GM12872 (cell line): ENCODE measurements at regions not wholly inside any gene's neighbourhood (a gene's known extent, or its start where the extent isn't known, plus 50 kb on each side); places are given as distances from the start of the nearest gene placed in this dataset.

Experiments used
- TF ChIP-seq, protein P1 (sequence below): IDR thresholded peaks from 3 replicates; pipeline ENCODE4 v1.5.1; 2011; ENCODE audit warnings: low read depth, mild to moderate bottlenecking, low read length, moderate library complexity; ENCODE audit not compliant: insufficient read depth

DNA sequence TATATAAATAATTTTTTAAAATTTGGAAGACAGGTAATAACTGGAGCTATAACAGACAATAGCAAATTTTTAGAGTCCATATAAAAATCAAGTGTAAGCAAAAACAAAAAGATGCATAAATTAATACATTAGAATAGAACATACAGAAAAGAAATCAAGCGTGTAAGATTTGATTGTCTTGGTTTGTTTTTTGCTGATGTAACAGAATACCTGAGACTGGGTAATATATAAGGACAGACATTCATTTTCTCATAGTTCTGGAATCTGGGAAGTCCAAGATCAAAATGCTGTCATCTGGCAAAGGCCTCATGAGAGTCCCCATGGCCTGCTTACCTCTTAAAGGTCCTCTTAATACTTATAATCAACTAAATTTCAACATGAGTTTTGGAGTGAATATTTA, 1010.1 kb downstream of the CDH18 start:
- TF ChIP-seq, protein P1, sequence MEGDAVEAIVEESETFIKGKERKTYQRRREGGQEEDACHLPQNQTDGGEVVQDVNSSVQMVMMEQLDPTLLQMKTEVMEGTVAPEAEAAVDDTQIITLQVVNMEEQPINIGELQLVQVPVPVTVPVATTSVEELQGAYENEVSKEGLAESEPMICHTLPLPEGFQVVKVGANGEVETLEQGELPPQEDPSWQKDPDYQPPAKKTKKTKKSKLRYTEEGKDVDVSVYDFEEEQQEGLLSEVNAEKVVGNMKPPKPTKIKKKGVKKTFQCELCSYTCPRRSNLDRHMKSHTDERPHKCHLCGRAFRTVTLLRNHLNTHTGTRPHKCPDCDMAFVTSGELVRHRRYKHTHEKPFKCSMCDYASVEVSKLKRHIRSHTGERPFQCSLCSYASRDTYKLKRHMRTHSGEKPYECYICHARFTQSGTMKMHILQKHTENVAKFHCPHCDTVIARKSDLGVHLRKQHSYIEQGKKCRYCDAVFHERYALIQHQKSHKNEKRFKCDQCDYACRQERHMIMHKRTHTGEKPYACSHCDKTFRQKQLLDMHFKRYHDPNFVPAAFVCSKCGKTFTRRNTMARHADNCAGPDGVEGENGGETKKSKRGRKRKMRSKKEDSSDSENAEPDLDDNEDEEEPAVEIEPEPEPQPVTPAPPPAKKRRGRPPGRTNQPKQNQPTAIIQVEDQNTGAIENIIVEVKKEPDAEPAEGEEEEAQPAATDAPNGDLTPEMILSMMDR, result no peak

- TF ChIP-seq, protein P1, result no peak
Observed at GRCh38 chr5:18984559-18985080, 1003.4 kb downstream of the CDH18 start.

- TF ChIP-seq, protein P1, result no peak
Observed at GRCh38 chr5:18985171-18985758, 1002.7 kb downstream of the CDH18 start.

GRCh38 chr5:18987101-18987500, 1000.9 kb downstream of the CDH18 start:
- TF ChIP-seq, protein P1, result no peak

DNA sequence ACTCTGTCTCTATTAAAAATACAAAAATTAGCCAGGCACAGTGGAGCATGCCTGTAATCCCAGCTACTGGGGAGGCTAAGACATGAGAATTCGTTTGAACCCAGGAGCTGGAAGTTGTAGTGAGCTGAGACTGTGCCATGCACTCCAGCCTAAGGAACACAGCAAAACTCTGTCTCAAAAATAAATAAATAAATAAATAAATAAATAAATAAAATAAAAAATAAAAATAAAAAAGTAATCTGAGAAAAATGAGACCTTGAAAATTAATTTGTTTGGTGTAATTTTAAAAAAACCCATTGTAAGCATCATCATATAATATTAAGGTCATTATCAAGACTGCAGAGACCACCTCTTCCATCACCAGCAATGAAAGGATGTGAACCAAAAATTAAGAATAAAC, 997.1 kb downstream of the CDH18 start:
- TF ChIP-seq, protein P1, result no peak

- TF ChIP-seq, protein P1, result no peak
Observed at GRCh38 chr5:18992264-18992663, 995.7 kb downstream of the CDH18 start.

DNA sequence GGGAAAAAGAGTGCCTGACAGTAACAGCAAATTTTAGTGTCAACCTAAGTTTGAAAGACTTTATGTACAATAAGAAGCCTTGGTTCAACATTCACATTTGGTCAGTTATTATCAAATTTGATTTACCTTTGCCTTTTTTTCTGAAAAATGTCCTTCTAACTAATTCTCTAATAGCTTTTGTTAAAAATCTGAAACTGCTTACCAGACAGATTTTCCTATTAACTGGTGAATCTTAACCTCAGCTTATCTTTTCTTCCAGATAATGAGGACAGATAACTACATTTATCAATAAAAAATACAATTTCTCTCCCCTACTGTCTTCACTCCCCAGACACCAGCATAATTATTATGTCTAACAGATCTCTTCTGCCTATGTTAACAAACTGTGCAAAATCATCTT, 988.5 kb downstream of the CDH18 start:
- TF ChIP-seq, protein P1, result no peak
